ENCODE measurements at regions not wholly inside any gene's neighbourhood (a gene's known extent, or its start where the extent isn't known, plus 50 kb on each side); places are given as distances from the start of the nearest gene placed in this dataset.
"Not testable (repeated sequence)": the region's sequence is repeated elsewhere in the genome, so short reads cannot be mapped to it uniquely, and the experiment has no call there.

GRCh38 chr3:55294557-55294956 is 192.5 kb downstream of the WNT5A start:
- no peak for DNase-seq

- no peak for DNase-seq
Measured at GRCh38 chr3:55292360-55292759, 194.7 kb downstream of the WNT5A start.

- no peak for DNase-seq
Measured at GRCh38 chr3:55288657-55289056, 198.4 kb downstream of the WNT5A start.

- DNase-seq, result no peak
Measured at GRCh38 chr3:55286693-55287092, 200.4 kb downstream of the WNT5A start.

- no peak for DNase-seq
Measured at GRCh38 chr3:55285156-55285555, 201.9 kb downstream of the WNT5A start.

GRCh38 chr3:55283441-55283925 is 203.6 kb downstream of the WNT5A start:
- no peak for DNase-seq

GRCh38 chr3:55282994-55283393 is 204.1 kb downstream of the WNT5A start:
- no peak for DNase-seq

GRCh38 chr3:55272031-55272645 is 215.0 kb downstream of the WNT5A start:
- DNase-seq, result no peak

GRCh38 chr3:55271549-55271948 is 215.6 kb downstream of the WNT5A start:
- DNase-seq, result no peak

- DNase-seq, result no peak
Measured at GRCh38 chr3:55270976-55271375, 216.1 kb downstream of the WNT5A start.

- DNase-seq, result no peak
Measured at GRCh38 chr3:55269636-55270035, 217.5 kb downstream of the WNT5A start.

- DNase-seq, result no peak
Measured at GRCh38 chr3:55269096-55269495, 218.0 kb downstream of the WNT5A start.

GRCh38 chr3:55267206-55267930 is 219.7 kb downstream of the WNT5A start:
- DNase-seq, result no peak

- DNase-seq, result no peak
Measured at GRCh38 chr3:55264919-55265318, 222.2 kb downstream of the WNT5A start.

- DNase-seq, result no peak
Measured at GRCh38 chr3:55252921-55253320, 234.2 kb downstream of the WNT5A start.

GRCh38 chr3:55249156-55249555 is 237.9 kb downstream of the WNT5A start:
- not testable (repeated sequence) for DNase-seq

- no peak for DNase-seq
Measured at GRCh38 chr3:55247666-55248065, 239.4 kb downstream of the WNT5A start.

- DNase-seq, result no peak
Measured at GRCh38 chr3:55246033-55246432, 241.1 kb downstream of the WNT5A start.

GRCh38 chr3:55245351-55245750 is 241.8 kb downstream of the WNT5A start:
- no peak for DNase-seq

- no peak for DNase-seq
Measured at GRCh38 chr3:55244247-55244646, 242.9 kb downstream of the WNT5A start.

GRCh38 chr3:55243678-55244077 is 243.4 kb downstream of the WNT5A start:
- DNase-seq, result no peak

GRCh38 chr3:55242921-55243320 is 244.2 kb downstream of the WNT5A start:
- DNase-seq, result no peak

- no peak for DNase-seq
Measured at GRCh38 chr3:55241098-55241497, 246.0 kb downstream of the WNT5A start.

GRCh38 chr3:55235416-55235815 is 251.7 kb downstream of the WNT5A start:
- no peak for DNase-seq

- DNase-seq, result no peak
Measured at GRCh38 chr3:55226696-55227095, 260.4 kb downstream of the WNT5A start.

Data from left hindlimb (tissue), 1 donor.